MM.1S (cell line): ENCODE measurements at regions not wholly inside any gene's neighbourhood (a gene's known extent, or its start where the extent isn't known, plus 50 kb on each side); places are given as distances from the start of the nearest gene placed in this dataset.

Source experiments
- CTCF ChIP-seq: fragments of 300-600 bp; sonication (generic); IDR thresholded peaks from 2 replicates; pipeline ENCODE4 v1.5.1; 2016; ENCODE audit warnings: antibody characterized with exemption, low read length, mixed read lengths
- EZH2 ChIP-seq: fragments of 300-600 bp; sonication (generic); optimal IDR thresholded peaks from 2 replicates; pipeline ENCODE3; 2017; ENCODE audit warnings: low read depth, mild to moderate bottlenecking, antibody characterized with exemption, low read length, mixed read lengths
- EZH2phosphoT487 ChIP-seq: fragments of 300-600 bp; sonication (generic); IDR thresholded peaks from 2 replicates; pipeline ENCODE4 v1.6.1; 2018; ENCODE audit warnings: antibody characterized with exemption, low read length

GRCh38 chr4:8739820-8740665, 131.6 kb downstream of the HMX1 start:
- no peak for TF ChIP-seq EZH2phosphoT487
- TF ChIP-seq CTCF: no peak
- no peak for TF ChIP-seq EZH2
